ENCODE measurements at regions not wholly inside any gene's neighbourhood (a gene's known extent, or its start where the extent isn't known, plus 50 kb on each side); places are given as distances from the start of the nearest gene placed in this dataset.

DNA sequence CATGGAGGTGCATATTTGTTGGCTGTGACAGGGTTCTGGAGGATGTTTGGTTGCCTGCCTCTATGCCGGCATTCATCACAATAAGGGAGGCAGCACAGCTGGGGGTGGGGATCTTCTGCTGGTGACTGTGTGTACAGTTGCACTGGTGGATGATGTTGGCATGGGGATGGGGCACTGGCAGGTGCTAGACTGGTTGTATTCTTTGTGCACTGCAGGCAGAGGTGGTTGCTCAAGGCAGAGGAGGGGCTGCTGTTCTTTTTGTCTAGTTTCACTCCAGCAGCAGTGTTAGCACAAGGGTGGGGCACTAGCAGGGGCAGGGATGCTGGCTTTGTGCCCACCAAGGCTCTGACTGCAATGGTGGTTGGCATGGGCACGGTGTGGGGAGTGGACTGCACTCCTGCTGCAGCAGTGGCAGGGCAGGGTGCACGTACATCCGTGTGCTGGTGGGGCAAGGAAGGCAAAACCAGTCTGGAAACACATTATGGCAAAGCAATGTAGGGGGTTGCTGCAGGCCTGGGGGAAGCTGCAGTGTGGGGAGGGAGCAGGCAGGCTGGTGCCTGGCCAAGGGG, 69.3 kb downstream of the ISOC1 start:
- TF ChIP-seq, protein P1, sequence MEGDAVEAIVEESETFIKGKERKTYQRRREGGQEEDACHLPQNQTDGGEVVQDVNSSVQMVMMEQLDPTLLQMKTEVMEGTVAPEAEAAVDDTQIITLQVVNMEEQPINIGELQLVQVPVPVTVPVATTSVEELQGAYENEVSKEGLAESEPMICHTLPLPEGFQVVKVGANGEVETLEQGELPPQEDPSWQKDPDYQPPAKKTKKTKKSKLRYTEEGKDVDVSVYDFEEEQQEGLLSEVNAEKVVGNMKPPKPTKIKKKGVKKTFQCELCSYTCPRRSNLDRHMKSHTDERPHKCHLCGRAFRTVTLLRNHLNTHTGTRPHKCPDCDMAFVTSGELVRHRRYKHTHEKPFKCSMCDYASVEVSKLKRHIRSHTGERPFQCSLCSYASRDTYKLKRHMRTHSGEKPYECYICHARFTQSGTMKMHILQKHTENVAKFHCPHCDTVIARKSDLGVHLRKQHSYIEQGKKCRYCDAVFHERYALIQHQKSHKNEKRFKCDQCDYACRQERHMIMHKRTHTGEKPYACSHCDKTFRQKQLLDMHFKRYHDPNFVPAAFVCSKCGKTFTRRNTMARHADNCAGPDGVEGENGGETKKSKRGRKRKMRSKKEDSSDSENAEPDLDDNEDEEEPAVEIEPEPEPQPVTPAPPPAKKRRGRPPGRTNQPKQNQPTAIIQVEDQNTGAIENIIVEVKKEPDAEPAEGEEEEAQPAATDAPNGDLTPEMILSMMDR (IDR thresholded peaks at IDR 0.05; ENCODE audit: low read depth, low read length), result no peak

DNA sequence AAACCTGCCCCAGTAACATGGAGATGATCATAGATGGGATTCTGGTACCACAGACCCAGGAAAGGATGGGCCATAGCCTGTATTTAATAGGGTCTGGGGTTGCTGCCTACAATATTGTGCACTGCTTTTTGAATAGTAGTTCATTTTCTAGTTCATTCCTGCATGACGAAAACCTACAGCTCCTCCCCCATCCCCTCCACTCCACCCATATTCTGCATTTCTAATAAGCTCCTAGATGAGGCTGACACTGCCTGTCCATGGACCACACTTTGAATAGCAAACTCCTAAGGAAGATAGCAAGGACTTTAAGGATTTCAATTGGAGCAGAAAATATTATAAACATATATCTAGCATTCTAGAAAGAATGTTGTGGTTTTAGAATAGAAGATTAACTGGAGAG, 75.5 kb downstream of the ISOC1 start:
- no peak for DNase-seq (ENCODE audit: extremely low read depth, low read depth)
- TF ChIP-seq, protein P1 (IDR thresholded peaks at IDR 0.05; ENCODE audit: low read depth, low read length), result no peak

More for the DNA sequence above, 69.3 kb downstream of the ISOC1 start:
- DNase-seq (ENCODE audit: extremely low read depth, low read depth), result no peak

DNA sequence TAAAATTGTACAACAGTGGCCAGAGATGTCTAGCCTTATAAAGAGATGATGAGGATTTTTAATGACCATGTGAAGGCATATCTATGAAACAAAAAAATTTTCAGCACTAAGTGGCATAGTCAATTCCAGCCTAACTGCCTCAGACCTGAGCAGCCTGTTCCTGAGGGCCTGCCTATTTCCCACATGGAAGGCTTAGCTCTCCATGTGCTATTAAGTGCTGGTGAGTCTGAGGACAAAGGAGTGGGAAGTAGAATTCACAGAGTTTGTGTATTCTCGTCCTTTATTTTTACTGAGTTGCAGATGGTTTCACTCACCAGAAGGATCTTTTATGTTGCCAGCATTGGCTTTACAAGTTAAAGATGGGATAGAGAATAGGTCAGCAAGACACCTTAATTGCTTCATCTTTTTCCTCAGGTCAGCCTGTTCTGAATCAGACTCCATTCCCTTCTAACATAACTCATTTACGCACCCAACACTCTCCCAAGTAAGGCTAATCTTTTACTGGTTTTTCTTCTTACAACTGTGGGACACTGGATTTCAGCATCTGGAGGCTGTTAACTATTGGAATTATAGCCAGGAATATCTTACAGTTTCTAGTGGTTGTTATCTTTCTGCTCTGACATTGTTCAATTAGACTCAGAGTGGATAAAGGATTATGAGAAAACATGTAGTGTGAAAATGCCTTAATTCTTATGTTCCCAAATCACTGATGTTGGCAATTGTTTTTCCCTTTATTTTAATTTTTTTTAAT, 76.8 kb downstream of the ISOC1 start:
- DNase-seq (ENCODE audit: extremely low read depth, low read depth), result no peak
- TF ChIP-seq, protein P1 (IDR thresholded peaks at IDR 0.05; ENCODE audit: low read depth, low read length), result no peak

DNA sequence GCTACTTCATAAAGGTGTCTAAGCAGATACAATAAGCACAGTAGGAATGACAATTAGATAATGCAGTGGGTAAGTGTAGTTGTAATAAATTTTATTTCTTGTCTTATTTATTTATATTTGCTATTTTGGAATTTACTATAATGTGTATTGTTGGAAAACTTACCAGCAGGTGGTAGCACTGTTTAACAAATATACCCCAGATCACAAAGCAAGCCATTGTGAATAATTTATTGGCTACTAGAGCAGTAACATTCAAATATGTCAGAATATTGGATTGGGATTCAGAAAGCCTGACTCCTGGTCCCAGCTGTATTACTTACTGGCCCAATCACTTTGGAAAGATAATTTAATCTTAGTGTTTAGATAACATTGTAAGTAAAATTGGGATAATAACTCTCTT, 78.0 kb downstream of the ISOC1 start:
- TF ChIP-seq, protein P1 (IDR thresholded peaks at IDR 0.05; ENCODE audit: low read depth, low read length), result no peak
- no peak for DNase-seq (ENCODE audit: extremely low read depth, low read depth)

DNA sequence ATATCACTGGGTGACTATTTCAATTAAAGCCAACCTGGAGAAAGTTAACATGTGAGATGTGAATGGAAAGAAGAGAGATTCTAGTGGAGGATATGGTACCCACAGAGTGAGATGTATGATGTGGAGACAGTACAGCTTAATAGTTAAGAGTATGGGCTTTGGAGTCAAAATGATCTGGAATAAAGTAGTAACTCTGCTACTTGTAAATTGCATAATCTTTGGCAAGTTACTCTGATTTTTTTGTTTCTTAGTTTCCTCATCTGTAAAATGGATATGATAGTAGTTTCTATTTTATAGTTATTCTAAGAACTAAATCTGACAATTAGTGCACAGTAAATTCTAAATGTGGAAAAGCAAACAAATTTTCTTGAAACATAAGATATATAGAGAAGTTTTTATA, 79.2 kb downstream of the ISOC1 start:
- TF ChIP-seq, protein P1 (IDR thresholded peaks at IDR 0.05; ENCODE audit: low read depth, low read length), result no peak
- DNase-seq (ENCODE audit: extremely low read depth, low read depth), result no peak

DNA sequence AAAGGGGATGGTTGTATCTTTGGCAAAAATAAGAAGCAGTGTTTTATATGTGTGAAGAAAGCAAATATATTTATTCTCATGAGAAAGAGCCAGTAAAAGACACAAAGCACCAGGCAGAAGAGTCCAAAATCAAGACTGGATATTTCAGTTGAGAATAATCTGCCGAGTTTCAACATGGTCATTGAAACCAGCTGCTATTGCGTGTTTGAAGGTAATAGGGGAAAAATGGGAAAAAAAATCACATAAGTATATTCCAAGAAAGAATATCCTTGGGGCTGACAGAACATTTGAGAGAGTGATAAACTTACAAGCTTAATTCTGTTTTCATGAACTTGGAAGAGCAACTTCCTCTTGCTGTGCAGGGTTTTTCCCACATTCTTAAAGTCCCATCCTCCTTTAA, 79.9 kb downstream of the ISOC1 start:
- no peak for DNase-seq (ENCODE audit: extremely low read depth, low read depth)
- TF ChIP-seq, protein P1 (IDR thresholded peaks at IDR 0.05; ENCODE audit: low read depth, low read length), result no peak

DNA sequence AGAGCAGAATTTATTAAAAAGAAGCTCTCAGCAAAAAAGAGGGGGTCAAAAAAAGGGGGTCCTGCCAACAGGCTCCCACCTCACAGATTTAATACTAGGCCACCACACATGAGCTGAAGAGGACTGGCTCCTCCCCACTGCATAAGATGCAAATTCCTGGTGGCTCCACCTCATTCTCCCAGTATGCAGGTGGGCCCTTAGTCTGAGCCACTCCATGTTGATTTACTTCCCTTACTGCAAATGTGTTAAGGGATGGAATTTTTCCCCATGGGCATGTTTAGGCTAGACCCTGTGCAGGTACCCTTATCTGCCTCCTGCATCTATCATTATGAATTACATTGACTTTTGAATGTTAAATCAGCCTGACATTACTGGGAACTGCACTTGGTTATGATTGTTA, 82.9 kb downstream of the ISOC1 start:
- no peak for DNase-seq (ENCODE audit: extremely low read depth, low read depth)
- TF ChIP-seq, protein P1 (IDR thresholded peaks at IDR 0.05; ENCODE audit: low read depth, low read length), result no peak

All from AG09319 (cell line).